Stomach (tissue), 4 donors: ENCODE measurements at regions not wholly inside any gene's neighbourhood (a gene's known extent, or its start where the extent isn't known, plus 50 kb on each side); places are given as distances from the start of the nearest gene placed in this dataset.

Experiments
- CTCF ChIP-seq, 7 experiments: fragments of 450-650 bp in 4 of 7; fragments of 200-600 bp in 3 of 7; sonication (generic) in 3 of 7; IDR thresholded peaks; one replicate each; pipeline ENCODE4 v1.5.1; 2016 to 2019; ENCODE audit warnings: antibody characterized with exemption in 7 of 7, control low read depth in 2 of 7, mild to moderate bottlenecking in 1 of 7
- EP300 ChIP-seq: sonication (generic); formaldehyde crosslinking; IDR thresholded peaks from one replicate; pipeline ENCODE4 v1.6.1; 2017; ENCODE audit warnings: antibody characterized with exemption
- POLR2A ChIP-seq, 4 donors: fragments of 450-650 bp; IDR thresholded peaks; one replicate each; pipeline ENCODE4 v1.6.1; 2016; ENCODE audit warnings: antibody characterized with exemption in 4 of 4, control low read depth in 2 of 4, mild to moderate bottlenecking in 1 of 4, moderate library complexity in 1 of 4

GRCh38 chr15:31502541-31503229, 176.1 kb downstream of the KLF13 start:
- no peak for TF ChIP-seq EP300
- TF ChIP-seq CTCF (IDR thresholded peaks at IDR 0.05) = no peak
- no peak for TF ChIP-seq POLR2A (IDR thresholded peaks at IDR 0.05)
